Omental fat pad (tissue), 3 donors: ENCODE measurements at regions not wholly inside any gene's neighbourhood (a gene's known extent, or its start where the extent isn't known, plus 50 kb on each side); places are given as distances from the start of the nearest gene placed in this dataset.

Experiments
- ATAC-seq: fragments of 150-250 bp; one replicate; pipeline ENCODE4 v1.9.1; 2016; ENCODE audit warnings: mild to moderate bottlenecking, moderate library complexity; ENCODE audit not compliant: low FRiP score
- DNase-seq: peaks from one replicate; pipeline ENCODE4 v3.0.0-alpha.2; 2019; ENCODE audit warnings: low spot score
- TF ChIP-seq, protein P1 (sequence below), 3 donors: fragments of 450-650 bp; IDR thresholded peaks; one replicate each; pipeline ENCODE4 v1.5.1; 2016 to 2017; ENCODE audit warnings: antibody characterized with exemption in 3 of 3, mild to moderate bottlenecking in 3 of 3, moderate library complexity in 2 of 3

DNA sequence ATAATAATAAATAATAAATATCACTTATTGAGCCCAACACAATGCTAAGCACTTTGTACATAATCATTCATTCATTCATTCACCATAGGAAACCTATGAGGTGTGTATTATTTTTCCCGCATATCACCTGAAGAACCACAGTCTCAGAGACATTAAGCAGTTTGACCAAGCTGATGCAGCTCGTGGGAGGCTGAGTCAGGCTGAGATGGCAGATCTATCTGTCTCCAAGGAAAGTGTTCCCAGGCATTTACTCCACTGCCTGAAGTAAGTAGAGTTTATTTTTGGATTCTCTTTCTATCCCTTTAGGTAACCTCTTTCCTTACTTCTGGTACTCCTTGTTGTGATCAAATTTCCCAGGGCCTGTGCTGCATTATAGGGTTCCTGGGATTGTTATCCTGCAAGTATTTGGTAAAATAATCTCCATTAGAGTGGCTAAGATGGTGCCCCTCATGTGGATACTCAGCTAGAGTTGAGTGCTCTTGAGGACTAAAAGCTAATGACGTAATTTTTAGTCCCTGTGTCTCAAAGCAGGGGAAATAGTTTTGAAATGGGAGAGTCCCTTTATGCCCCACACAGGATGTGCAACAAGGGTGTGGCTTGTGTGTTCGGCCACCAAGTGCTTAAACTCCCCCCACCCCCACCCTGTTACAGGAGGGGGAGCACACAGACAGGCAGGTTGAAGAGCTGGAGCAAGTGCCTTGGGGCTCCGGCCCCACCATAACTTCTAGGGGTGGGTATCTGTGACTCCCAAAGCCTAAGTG, 467.0 kb downstream of the STIM2 start:
- DNase-seq (no peak), ATAC-seq (no peak)
- TF ChIP-seq, protein P1, sequence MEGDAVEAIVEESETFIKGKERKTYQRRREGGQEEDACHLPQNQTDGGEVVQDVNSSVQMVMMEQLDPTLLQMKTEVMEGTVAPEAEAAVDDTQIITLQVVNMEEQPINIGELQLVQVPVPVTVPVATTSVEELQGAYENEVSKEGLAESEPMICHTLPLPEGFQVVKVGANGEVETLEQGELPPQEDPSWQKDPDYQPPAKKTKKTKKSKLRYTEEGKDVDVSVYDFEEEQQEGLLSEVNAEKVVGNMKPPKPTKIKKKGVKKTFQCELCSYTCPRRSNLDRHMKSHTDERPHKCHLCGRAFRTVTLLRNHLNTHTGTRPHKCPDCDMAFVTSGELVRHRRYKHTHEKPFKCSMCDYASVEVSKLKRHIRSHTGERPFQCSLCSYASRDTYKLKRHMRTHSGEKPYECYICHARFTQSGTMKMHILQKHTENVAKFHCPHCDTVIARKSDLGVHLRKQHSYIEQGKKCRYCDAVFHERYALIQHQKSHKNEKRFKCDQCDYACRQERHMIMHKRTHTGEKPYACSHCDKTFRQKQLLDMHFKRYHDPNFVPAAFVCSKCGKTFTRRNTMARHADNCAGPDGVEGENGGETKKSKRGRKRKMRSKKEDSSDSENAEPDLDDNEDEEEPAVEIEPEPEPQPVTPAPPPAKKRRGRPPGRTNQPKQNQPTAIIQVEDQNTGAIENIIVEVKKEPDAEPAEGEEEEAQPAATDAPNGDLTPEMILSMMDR (IDR thresholded peaks at IDR 0.05): no peak

DNA sequence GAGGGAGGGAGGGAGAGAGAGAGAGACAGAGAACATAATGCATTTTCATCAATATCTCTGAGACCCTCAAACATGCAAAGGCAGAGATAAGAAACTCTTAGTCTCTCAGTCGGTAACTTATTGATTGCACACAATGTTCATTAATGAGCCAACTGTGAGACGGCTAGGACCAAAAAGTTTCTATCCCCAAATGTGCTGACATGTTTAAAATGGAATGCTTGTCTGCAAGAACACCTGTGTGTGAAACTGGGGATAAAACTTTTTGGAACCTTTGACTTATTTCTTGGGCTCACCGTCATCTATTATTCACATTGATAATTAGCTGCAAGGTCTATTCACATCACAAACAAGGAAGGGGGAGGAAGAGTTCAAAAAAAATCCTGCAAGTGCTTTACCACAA, 477.9 kb downstream of the STIM2 start:
- ATAC-seq (no peak), DNase-seq (no peak)
- TF ChIP-seq, protein P1 (IDR thresholded peaks at IDR 0.05): no peak

DNA sequence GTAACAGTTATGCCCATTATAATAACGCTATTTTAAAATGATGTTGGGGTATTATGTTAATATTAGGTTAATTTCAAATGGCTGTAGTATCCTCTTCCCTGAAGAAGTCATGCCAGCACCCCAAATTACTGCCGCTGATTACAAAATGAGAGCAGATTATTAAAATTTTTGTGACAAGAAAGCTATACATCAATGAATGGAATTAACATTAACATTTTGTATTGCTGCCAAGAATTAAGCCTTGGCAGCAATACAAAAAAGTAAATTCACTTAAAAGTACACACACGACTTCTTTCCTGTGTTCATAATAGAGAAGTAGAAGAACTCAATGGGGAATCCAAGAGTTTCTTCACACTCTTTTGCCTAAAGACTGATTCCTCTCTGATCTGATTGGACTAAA, 482.8 kb downstream of the STIM2 start:
- DNase-seq: no peak
- TF ChIP-seq, protein P1 (IDR thresholded peaks at IDR 0.05): no peak

DNA sequence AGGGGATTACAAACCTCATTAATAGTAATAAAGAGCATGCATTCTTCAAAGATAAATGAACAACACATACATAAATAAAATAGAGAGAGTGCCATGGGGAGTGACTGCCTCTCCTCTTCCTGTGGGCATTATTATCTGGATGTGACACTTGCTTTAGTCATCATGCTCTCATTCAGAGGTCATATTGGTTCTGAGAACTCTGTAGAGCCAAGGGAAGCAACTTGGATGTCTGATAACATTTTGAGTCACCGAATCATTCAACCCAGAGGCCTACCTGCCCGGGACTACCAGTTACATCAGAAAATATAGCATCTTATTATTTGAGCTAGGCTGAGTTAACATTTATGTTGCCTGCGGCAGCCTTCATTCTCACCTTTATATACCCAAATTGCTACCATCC, 489.5 kb downstream of the STIM2 start:
- DNase-seq (no peak), ATAC-seq (no peak)
- TF ChIP-seq, protein P1 (IDR thresholded peaks at IDR 0.05): no peak

More for the DNA sequence above, 482.8 kb downstream of the STIM2 start:
- no peak for ATAC-seq

DNA sequence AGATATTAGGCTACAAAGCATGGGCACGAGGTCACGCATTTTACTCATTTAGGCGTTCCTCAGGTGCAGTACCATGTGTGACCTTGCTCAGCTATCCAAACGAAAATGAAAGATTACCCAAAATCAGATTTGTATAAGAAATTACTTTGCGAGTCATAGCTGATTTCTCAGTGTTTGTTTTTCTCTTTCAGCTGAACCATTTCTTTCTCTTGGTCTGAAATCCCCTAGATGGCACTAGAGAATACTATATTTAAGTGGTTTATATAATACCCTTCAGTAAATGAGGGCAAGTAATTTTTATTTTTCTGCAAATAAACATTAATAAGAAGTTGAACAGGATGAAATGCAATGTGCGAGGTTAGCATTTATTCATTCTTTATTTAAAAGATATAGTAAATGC, 496.6 kb downstream of the STIM2 start:
- no peak for ATAC-seq
- DNase-seq: no peak
- TF ChIP-seq, protein P1 (IDR thresholded peaks at IDR 0.05): no peak

DNA sequence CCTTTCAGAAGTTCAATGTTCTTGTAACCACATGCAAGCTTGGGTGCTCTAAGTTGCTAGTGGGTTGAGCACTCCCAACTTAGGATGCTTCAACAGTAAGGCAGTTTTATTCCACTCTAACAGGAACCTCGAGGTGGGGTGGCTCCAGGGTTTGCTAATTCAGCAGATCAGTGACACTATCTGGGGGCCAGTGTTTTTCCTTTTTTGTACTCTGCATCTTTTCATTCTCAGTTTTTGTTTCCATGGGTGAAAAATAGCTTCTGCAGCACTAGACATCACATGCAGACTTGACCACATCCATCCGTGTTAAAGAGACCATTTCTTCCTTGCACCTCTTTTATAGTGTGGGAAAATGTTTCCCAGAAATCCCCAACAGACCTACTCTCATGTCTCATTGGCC, 497.6 kb downstream of the STIM2 start:
- DNase-seq (no peak), ATAC-seq (no peak)
- TF ChIP-seq, protein P1 (IDR thresholded peaks at IDR 0.05): no peak

DNA sequence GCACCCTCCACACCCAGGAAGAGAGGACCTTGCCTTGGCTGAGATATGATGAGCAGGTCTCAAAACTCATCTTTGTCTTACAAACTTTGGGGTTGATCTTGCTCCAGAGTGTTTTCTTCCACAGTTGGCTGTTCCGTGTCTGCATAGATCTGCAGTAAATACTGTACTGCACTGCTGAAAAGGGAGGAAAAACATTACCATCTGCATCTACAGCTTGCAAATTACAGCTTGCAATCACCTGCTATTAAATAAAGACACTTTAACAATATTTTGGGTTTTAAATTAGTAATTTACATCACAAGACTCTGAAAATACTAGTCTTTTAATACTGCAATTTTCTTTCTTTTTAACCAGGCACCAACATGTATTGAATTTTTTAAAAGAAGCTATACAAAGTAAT, 499.5 kb downstream of the STIM2 start:
- no peak for ATAC-seq
- TF ChIP-seq, protein P1 (IDR thresholded peaks at IDR 0.05): no peak
- no peak for DNase-seq
